SK-N-SH treated with all-trans-retinoic acid at 6 μM for 48 hours (cell line): ENCODE measurements at regions not wholly inside any gene's neighbourhood (a gene's known extent, or its start where the extent isn't known, plus 50 kb on each side); places are given as distances from the start of the nearest gene placed in this dataset.
"Not testable (repeated sequence)": the region's sequence is repeated elsewhere in the genome, so short reads cannot be mapped to it uniquely, and the experiment has no call there.

Source experiments
- ATAC-seq: fragments of 200-7000 bp; cut with Tn5 transposase; 3 replicates; pipeline ENCODE4 v1.9.1; 2020; ENCODE audit warnings: mild to moderate bottlenecking, moderate library complexity
- BACH2 ChIP-seq: fragments of 250-450 bp; sonication (Bioruptor Pico); IDR thresholded peaks from 2 replicates; pipeline ENCODE4 v1.9.0; 2021; ENCODE audit warnings: mild to moderate bottlenecking, borderline replicate concordance
- CREB5 ChIP-seq: fragments of 250-450 bp; sonication (Bioruptor Pico); IDR thresholded peaks from 2 replicates; pipeline ENCODE4 v1.5.1; 2020; ENCODE audit warnings: low read depth, mild to moderate bottlenecking, moderate library complexity
- CSDC2 ChIP-seq: fragments of 250-450 bp; sonication (Bioruptor Pico); IDR thresholded peaks from 2 replicates; pipeline ENCODE4 v1.5.0; 2020; ENCODE audit warnings: mild to moderate bottlenecking, moderate library complexity
- ESRRG ChIP-seq: fragments of 250-450 bp; sonication (Bioruptor Pico); IDR thresholded peaks from 2 replicates; pipeline ENCODE4 v1.6.1; 2021; ENCODE audit warnings: mild to moderate bottlenecking
- GLIS3 ChIP-seq: fragments of 250-450 bp; sonication (Bioruptor Pico); IDR thresholded peaks from 2 replicates; pipeline ENCODE4 v1.5.0; 2020; ENCODE audit warnings: mild to moderate bottlenecking, moderate library complexity
- ISL1 ChIP-seq: fragments of 250-450 bp; sonication (Bioruptor Pico); IDR thresholded peaks from 2 replicates; pipeline ENCODE4 v2.1.2; 2022; ENCODE audit warnings: mild to moderate bottlenecking, moderate library complexity
- OSR1 ChIP-seq: fragments of 250-450 bp; sonication (Bioruptor Pico); IDR thresholded peaks from 2 replicates; pipeline ENCODE4 v1.8.0; 2022; ENCODE audit warnings: moderate library complexity, mild to moderate bottlenecking, inconsistent platforms
- PATZ1 ChIP-seq: fragments of 250-450 bp; sonication (Bioruptor Pico); IDR thresholded peaks from 2 replicates; pipeline ENCODE4 v1.8.0; 2020; ENCODE audit warnings: mild to moderate bottlenecking, moderate library complexity, borderline replicate concordance
- POU6F1 ChIP-seq: fragments of 250-450 bp; sonication (Bioruptor Pico); IDR thresholded peaks from 2 replicates; pipeline ENCODE4 v1.8.0; 2021; ENCODE audit warnings: low read depth, mild to moderate bottlenecking, moderate library complexity, borderline replicate concordance
- RARB ChIP-seq: fragments of 250-450 bp; sonication (Bioruptor Pico); IDR thresholded peaks from 2 replicates; pipeline ENCODE4 v1.8.0; 2021; ENCODE audit warnings: mild to moderate bottlenecking, moderate library complexity
- SNAI2 ChIP-seq: fragments of 250-450 bp; sonication (Bioruptor Pico); IDR thresholded peaks from 2 replicates; pipeline ENCODE4 v1.5.0; 2020; ENCODE audit warnings: mild to moderate bottlenecking, moderate library complexity
- TCF4 ChIP-seq: fragments of 250-450 bp; sonication (Bioruptor Pico); IDR thresholded peaks from 2 replicates; pipeline ENCODE4 v1.8.0; 2021; ENCODE audit warnings: mild to moderate bottlenecking, moderate library complexity, borderline replicate concordance
- TOX ChIP-seq: fragments of 250-450 bp; sonication (Bioruptor Pico); IDR thresholded peaks from 2 replicates; pipeline ENCODE4 v1.8.0; 2021; ENCODE audit warnings: mild to moderate bottlenecking, moderate library complexity, borderline replicate concordance
- TSHZ2 ChIP-seq: fragments of 250-450 bp; sonication (Bioruptor Pico); IDR thresholded peaks from 2 replicates; pipeline ENCODE4 v1.5.0; 2020; ENCODE audit warnings: mild to moderate bottlenecking, moderate library complexity
- ZC3H10 ChIP-seq: fragments of 250-450 bp; sonication (Bioruptor Pico); IDR thresholded peaks from 2 replicates; pipeline ENCODE4 v1.5.1; 2021; ENCODE audit warnings: mild to moderate bottlenecking, moderate library complexity
- ZFP3 ChIP-seq: fragments of 250-450 bp; sonication (Bioruptor Pico); IDR thresholded peaks from 2 replicates; pipeline ENCODE4 v1.5.0; 2020; ENCODE audit warnings: mild to moderate bottlenecking, moderate library complexity
- ZFP30 ChIP-seq: fragments of 450-650 bp; formaldehyde crosslinking; IDR thresholded peaks from 2 replicates; pipeline ENCODE4 v1.5.0; 2022; ENCODE audit warnings: mild to moderate bottlenecking, moderate library complexity
- ZNF70 ChIP-seq: fragments of 450-650 bp; formaldehyde crosslinking; IDR thresholded peaks from 2 replicates; pipeline ENCODE4 v1.5.0; 2020; ENCODE audit warnings: mild to moderate bottlenecking, moderate library complexity
- ZNF8 ChIP-seq: fragments of 450-650 bp; formaldehyde crosslinking; IDR thresholded peaks from 2 replicates; pipeline ENCODE4 v1.5.0; 2020; ENCODE audit warnings: mild to moderate bottlenecking, moderate library complexity
- TF ChIP-seq, protein P1 (sequence below): fragments of 250-450 bp; sonication (Bioruptor Pico); IDR thresholded peaks from 2 replicates; pipeline ENCODE4 v1.5.1; 2021; ENCODE audit warnings: mild to moderate bottlenecking, moderate library complexity

DNA sequence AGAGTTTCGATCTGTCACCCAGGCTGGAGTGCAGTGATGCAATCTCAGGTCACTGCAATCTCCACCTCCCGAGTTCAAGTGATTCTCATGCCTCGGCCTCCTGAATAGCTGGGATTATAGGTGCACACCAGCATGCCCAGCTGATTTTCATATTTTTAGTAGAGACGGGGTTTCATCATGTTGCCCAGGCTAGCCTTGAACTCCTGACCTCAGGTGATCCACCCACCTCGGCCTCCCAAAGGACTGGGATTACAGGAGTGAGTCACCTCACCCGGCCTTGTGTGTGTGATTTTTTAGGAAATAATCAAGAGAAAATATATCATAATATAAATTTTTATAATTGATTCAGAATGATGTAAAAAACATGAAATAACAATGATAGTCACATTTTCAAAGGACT, 1231.4 kb downstream of the GALC start:
- TF ChIP-seq ZFP30 (CRISPR knock-in tag): no peak
- no peak for TF ChIP-seq CREB5 (CRISPR knock-in tag)
- TF ChIP-seq POU6F1: no peak
- TF ChIP-seq ESRRG: no peak
- TF ChIP-seq TCF4: no peak
- TF ChIP-seq ISL1 (CRISPR knock-in tag): no peak
- no peak for TF ChIP-seq RARB (CRISPR knock-in tag)
- no peak for ATAC-seq

GRCh38 chr14:86756521-86757190, 1226.7 kb downstream of the FLRT2 start:
- ATAC-seq: no peak
- TF ChIP-seq CREB5 (CRISPR knock-in tag) (no peak), PATZ1 (CRISPR knock-in tag) (no peak), ESRRG (no peak), ZFP3 (CRISPR knock-in tag) (no peak), ZNF8 (CRISPR knock-in tag) (no peak), RARB (CRISPR knock-in tag) (no peak), TOX (CRISPR knock-in tag) (no peak), ISL1 (CRISPR knock-in tag) (no peak), ZNF70 (CRISPR knock-in tag) (no peak), TCF4 (no peak), OSR1 (CRISPR knock-in tag) (no peak), BACH2 (CRISPR knock-in tag) (no peak), POU6F1 (no peak), ZFP30 (CRISPR knock-in tag) (no peak), SNAI2 (no peak), ZC3H10 (CRISPR knock-in tag) (no peak), GLIS3 (CRISPR knock-in tag) (no peak)
- TF ChIP-seq, protein P1, sequence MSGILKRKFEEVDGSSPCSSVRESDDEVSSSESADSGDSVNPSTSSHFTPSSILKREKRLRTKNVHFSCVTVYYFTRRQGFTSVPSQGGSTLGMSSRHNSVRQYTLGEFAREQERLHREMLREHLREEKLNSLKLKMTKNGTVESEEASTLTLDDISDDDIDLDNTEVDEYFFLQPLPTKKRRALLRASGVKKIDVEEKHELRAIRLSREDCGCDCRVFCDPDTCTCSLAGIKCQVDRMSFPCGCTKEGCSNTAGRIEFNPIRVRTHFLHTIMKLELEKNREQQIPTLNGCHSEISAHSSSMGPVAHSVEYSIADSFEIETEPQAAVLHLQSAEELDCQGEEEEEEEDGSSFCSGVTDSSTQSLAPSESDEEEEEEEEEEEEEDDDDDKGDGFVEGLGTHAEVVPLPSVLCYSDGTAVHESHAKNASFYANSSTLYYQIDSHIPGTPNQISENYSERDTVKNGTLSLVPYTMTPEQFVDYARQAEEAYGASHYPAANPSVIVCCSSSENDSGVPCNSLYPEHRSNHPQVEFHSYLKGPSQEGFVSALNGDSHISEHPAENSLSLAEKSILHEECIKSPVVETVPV (CRISPR knock-in tag): no peak

- not testable (repeated sequence) for ATAC-seq
Measured at GRCh38 chr14:86750488-86750887, 1220.5 kb downstream of the FLRT2 start.

DNA sequence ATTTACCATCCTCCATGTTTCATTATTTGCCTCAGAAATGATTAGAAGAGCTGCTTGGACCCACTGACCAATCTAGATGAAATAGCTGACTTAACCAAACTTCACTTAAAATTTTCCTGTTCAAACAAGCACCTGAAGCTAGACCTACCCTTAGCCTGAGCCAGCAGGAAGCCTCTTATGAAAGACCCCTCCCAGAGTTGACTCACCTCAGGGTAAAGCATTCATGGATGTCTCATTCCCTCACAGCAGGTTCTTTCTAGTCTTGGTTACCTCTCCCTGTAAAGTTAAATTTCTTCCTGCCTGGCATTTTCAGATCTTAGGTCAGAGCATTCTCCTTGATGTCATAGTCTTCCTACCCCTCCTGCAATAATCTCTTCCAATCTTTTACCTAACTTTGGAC, 1209.8 kb downstream of the FLRT2 start:
- no peak for ATAC-seq
- TF ChIP-seq CSDC2 (CRISPR knock-in tag) (no peak), TOX (CRISPR knock-in tag) (no peak), ZFP3 (CRISPR knock-in tag) (no peak), TSHZ2 (no peak), CREB5 (CRISPR knock-in tag) (no peak), ZNF70 (CRISPR knock-in tag) (no peak), SNAI2 (no peak), RARB (CRISPR knock-in tag) (no peak), PATZ1 (CRISPR knock-in tag) (no peak)
